ENCODE measurements at regions not wholly inside any gene's neighbourhood (a gene's known extent, or its start where the extent isn't known, plus 50 kb on each side); places are given as distances from the start of the nearest gene placed in this dataset.

DNA sequence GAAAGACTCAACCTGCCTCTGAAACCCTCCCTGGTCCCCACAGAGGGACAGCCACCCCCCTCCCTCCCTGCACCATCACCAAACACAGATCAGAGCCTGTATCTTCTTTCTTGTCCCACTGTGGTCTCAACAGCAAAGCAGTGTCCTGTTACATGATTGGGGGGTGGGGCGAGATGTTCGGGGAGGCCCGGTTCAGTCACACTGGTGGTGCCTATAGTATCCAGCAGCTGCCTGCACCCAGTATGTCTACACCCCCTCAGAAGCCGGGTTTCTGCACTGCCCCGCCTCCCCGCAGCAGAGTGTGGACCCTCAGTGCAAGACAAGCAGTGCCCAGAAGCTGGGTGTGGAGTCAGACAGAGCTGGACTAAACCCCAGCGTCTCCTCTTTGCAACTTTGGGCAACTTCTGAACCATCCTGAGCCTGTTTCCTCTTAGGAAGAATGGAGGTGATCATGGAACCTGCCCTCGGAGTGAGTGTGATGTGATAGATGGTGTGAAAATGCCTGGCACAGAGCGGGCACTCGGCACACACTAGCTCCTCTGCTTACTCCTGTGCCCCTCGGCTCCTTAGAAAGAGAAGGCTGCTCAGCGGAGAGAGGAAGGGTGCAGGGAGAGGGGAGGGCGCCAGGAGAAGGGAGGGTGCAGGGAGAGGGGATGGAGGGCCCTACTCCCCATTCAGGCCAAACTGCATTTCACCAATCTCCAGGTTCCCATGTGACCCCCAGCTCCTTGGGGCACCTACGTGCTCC is 84.0 kb upstream of the TNRC6C start:
- H3K27ac ChIP-seq, result no peak overlapping the region
- TF ChIP-seq, protein P1, sequence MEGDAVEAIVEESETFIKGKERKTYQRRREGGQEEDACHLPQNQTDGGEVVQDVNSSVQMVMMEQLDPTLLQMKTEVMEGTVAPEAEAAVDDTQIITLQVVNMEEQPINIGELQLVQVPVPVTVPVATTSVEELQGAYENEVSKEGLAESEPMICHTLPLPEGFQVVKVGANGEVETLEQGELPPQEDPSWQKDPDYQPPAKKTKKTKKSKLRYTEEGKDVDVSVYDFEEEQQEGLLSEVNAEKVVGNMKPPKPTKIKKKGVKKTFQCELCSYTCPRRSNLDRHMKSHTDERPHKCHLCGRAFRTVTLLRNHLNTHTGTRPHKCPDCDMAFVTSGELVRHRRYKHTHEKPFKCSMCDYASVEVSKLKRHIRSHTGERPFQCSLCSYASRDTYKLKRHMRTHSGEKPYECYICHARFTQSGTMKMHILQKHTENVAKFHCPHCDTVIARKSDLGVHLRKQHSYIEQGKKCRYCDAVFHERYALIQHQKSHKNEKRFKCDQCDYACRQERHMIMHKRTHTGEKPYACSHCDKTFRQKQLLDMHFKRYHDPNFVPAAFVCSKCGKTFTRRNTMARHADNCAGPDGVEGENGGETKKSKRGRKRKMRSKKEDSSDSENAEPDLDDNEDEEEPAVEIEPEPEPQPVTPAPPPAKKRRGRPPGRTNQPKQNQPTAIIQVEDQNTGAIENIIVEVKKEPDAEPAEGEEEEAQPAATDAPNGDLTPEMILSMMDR (conservative IDR thresholded peaks at IDR 0.05), result no peak
- no peak for TF ChIP-seq ZFX (IDR thresholded peaks at IDR 0.05)

GRCh38 chr17:77875051-77875780 is 83.3 kb upstream of the TNRC6C start:
- no peak for TF ChIP-seq ZFX (IDR thresholded peaks at IDR 0.05)
- TF ChIP-seq, protein P1 (conservative IDR thresholded peaks at IDR 0.05), result no peak
- H3K27ac ChIP-seq, result no peak overlapping the region

GRCh38 chr17:77875881-77876509 is 82.5 kb upstream of the TNRC6C start:
- H3K27ac ChIP-seq, result no peak overlapping the region

GRCh38 chr17:77877036-77877435 is 81.5 kb upstream of the TNRC6C start:
- H3K27ac ChIP-seq, result no peak overlapping the region
- TF ChIP-seq, protein P1 (conservative IDR thresholded peaks at IDR 0.05), result no peak
- no peak for TF ChIP-seq ZFX (IDR thresholded peaks at IDR 0.05)

More at GRCh38 chr17:77875881-77876509, 82.5 kb upstream of the TNRC6C start:
- TF ChIP-seq, protein P1 (conservative IDR thresholded peaks at IDR 0.05), result no peak
- TF ChIP-seq ZFX (IDR thresholded peaks at IDR 0.05), result no peak

DNA sequence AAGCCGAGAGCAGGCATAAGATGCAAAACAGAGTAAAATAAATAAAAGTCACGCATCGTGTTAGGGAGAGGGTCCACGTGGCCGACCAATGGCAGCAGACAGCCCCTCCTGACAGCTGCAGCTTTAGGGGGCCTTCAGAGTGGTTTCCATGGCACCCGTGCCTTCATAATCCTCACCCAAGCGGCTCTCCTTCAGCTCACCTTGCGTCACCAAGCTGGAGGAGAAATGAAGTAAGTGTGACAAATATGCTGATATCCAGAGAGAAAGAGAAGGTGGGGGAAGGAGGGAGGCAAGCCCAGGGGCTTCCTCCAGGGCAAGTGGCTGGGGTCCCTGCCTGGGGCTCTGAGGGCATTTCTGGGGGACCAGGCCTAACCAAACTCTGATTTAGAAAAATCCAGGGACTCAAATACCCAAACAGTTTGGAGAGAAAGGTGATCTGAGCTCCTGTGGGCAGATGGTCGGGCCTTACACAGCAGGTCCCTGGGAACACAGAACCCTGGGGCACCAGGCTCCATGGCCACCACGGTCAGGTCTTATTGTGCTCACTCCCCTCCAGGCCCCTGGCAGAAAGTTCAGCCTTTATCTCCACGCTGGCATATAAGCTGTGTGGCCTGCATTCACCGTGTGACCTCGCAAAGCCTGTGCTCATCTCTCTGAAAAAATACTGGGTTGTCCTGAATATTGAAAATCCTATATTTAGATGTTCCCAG is 80.7 kb upstream of the TNRC6C start:
- H3K27ac ChIP-seq, result no peak overlapping the region
- TF ChIP-seq, protein P1 (conservative IDR thresholded peaks at IDR 0.05), result no peak
- no peak for TF ChIP-seq ZFX (IDR thresholded peaks at IDR 0.05)

- TF ChIP-seq, protein P1 (conservative IDR thresholded peaks at IDR 0.05), result no peak
- TF ChIP-seq ZFX (IDR thresholded peaks at IDR 0.05), result no peak
- H3K27ac ChIP-seq, result no peak overlapping the region
These were observed 79.1 kb upstream of the TNRC6C start for GRCh38 chr17:77879226-77879895.

All from C4-2B (cell line).